Fibroblast of villous mesenchyme (primary cell): ENCODE measurements at regions not wholly inside any gene's neighbourhood (a gene's known extent, or its start where the extent isn't known, plus 50 kb on each side); places are given as distances from the start of the nearest gene placed in this dataset.

Source experiments
- DNase-seq: peaks from one replicate; pipeline ENCODE4 v3.0.0-alpha.2; 2010; ENCODE audit warnings: low read depth
- H3K4me3 ChIP-seq: 2 replicates; pipeline ENCODE4 v1.5.1; 2011; ENCODE audit warnings: low read depth, mild to moderate bottlenecking, low read length
- CTCF ChIP-seq: IDR thresholded peaks from 2 replicates; pipeline ENCODE4 v1.5.1; 2012; ENCODE audit warnings: low read depth, mild to moderate bottlenecking, low read length; ENCODE audit not compliant: insufficient read depth

GRCh38 chr15:72916897-72917296 is 133.3 kb upstream of the ADPGK start:
- no peak for DNase-seq
- TF ChIP-seq CTCF, result no peak
- no peak overlapping the region for H3K4me3 ChIP-seq

- H3K4me3 ChIP-seq, result no peak overlapping the region
- TF ChIP-seq CTCF, result no peak
These were observed 132.8 kb upstream of the ADPGK start for GRCh38 chr15:72916378-72916777.

GRCh38 chr15:72915843-72916242 is 132.3 kb upstream of the ADPGK start:
- H3K4me3 ChIP-seq, result no peak overlapping the region
- no peak for TF ChIP-seq CTCF
- DNase-seq, result no peak

More at GRCh38 chr15:72916378-72916777, 132.8 kb upstream of the ADPGK start:
- no peak for DNase-seq

GRCh38 chr15:72912996-72913395 is 129.4 kb upstream of the ADPGK start:
- H3K4me3 ChIP-seq, result no peak overlapping the region
- TF ChIP-seq CTCF, result no peak
- no peak for DNase-seq

GRCh38 chr15:72912121-72912520 is 128.6 kb upstream of the ADPGK start:
- H3K4me3 ChIP-seq, result no peak overlapping the region
- TF ChIP-seq CTCF, result no peak
- no peak for DNase-seq

- TF ChIP-seq CTCF, result no peak
- DNase-seq, result no peak
- H3K4me3 ChIP-seq, result no peak overlapping the region
These were observed 128.1 kb upstream of the ADPGK start for GRCh38 chr15:72911626-72912025.

GRCh38 chr15:72908713-72909112 is 125.2 kb upstream of the ADPGK start:
- H3K4me3 ChIP-seq, result no peak overlapping the region
- no peak for DNase-seq
- TF ChIP-seq CTCF, result no peak
